SHP77 (cell line): ENCODE measurements at regions not wholly inside any gene's neighbourhood (a gene's known extent, or its start where the extent isn't known, plus 50 kb on each side); places are given as distances from the start of the nearest gene placed in this dataset.
"Not testable (repeated sequence)": the region's sequence is repeated elsewhere in the genome, so short reads cannot be mapped to it uniquely, and the experiment has no call there.

ENCODE experiments used
- DNase-seq, 2 experiments: peaks; one replicate each; lab custom pipeline; 2025; lab: John Stamatoyannopoulos, UW

GRCh38 chr6:147651-148050 lies 144.6 kb upstream of the DUSP22 start:
- not testable (repeated sequence) for DNase-seq

GRCh38 chr6:148051-148984 lies 144.0 kb upstream of the DUSP22 start:
- peak; percentile 33 to 58 for DNase-seq

- DNase-seq = not testable (repeated sequence)
These were observed 142.1 kb upstream of the DUSP22 start for GRCh38 chr6:150147-150546.

- DNase-seq = not testable (repeated sequence)
These were observed 139.9 kb upstream of the DUSP22 start for GRCh38 chr6:152436-152835.

- DNase-seq = not testable (repeated sequence)
These were observed 139.3 kb upstream of the DUSP22 start for GRCh38 chr6:153026-153425.

- DNase-seq = not testable (repeated sequence)
These were observed 138.4 kb upstream of the DUSP22 start for GRCh38 chr6:153867-154266.

GRCh38 chr6:154321-155092 lies 137.8 kb upstream of the DUSP22 start:
- not testable (repeated sequence) for DNase-seq

GRCh38 chr6:156010-156409 lies 136.3 kb upstream of the DUSP22 start:
- no peak for DNase-seq

- not testable (repeated sequence) for DNase-seq
These were observed 135.7 kb upstream of the DUSP22 start for GRCh38 chr6:156441-157140.

GRCh38 chr6:157176-157575 lies 135.1 kb upstream of the DUSP22 start:
- DNase-seq = not testable (repeated sequence)

GRCh38 chr6:161657-162056 lies 130.6 kb upstream of the DUSP22 start:
- not testable (repeated sequence) for DNase-seq

GRCh38 chr6:164720-165119 lies 127.6 kb upstream of the DUSP22 start:
- no peak for DNase-seq

GRCh38 chr6:165263-165662 lies 127.0 kb upstream of the DUSP22 start:
- no peak for DNase-seq

GRCh38 chr6:165906-166305 lies 126.4 kb upstream of the DUSP22 start:
- no peak for DNase-seq

GRCh38 chr6:168865-169455 lies 123.3 kb upstream of the DUSP22 start:
- peak; percentile 20 to 33 for DNase-seq

GRCh38 chr6:174036-174435 lies 118.3 kb upstream of the DUSP22 start:
- no peak for DNase-seq

GRCh38 chr6:175680-176079 lies 116.6 kb upstream of the DUSP22 start:
- no peak for DNase-seq

- no peak for DNase-seq
These were observed 115.5 kb upstream of the DUSP22 start for GRCh38 chr6:176766-177165.

- no peak for DNase-seq
These were observed 114.2 kb upstream of the DUSP22 start for GRCh38 chr6:178119-178518.

GRCh38 chr6:178929-179328 lies 113.4 kb upstream of the DUSP22 start:
- not testable (repeated sequence) for DNase-seq

GRCh38 chr6:179340-179950 lies 112.8 kb upstream of the DUSP22 start:
- no peak for DNase-seq
